ENCODE measurements at regions not wholly inside any gene's neighbourhood (a gene's known extent, or its start where the extent isn't known, plus 50 kb on each side); places are given as distances from the start of the nearest gene placed in this dataset.
A peak's percentile ranks its signal among the peaks of the same experiment; 100 is the strongest.

- H3K27ac Mint-ChIP-seq (ENCODE audit: unreplicated experiment) = peak overlapping the region; percentile 99
- no peaks in the 10 kb centered on the region for H3K36me3 Mint-ChIP-seq (ENCODE audit: low read depth, unreplicated experiment)
- no peaks in the 10 kb centered on the region for H4K20me1 ChIP-seq (ENCODE audit: insufficient read depth, low read length)
- H3K27ac ChIP-seq (ENCODE audit: low read depth, low read length) = peak overlapping the region; percentile 96
- DNase-seq (ENCODE audit: low read depth) = no peak
- H3K79me2 ChIP-seq (ENCODE audit: insufficient read depth, low read length) = no peaks in the 10 kb centered on the region
- H3K27me3 Mint-ChIP-seq (ENCODE audit: low read depth, unreplicated experiment) = no peaks in the 10 kb centered on the region
- peaks cover 30% of the 10 kb centered on the region for H3K4me1 ChIP-seq (ENCODE audit: insufficient read depth, low read length)
- H3K4me3 Mint-ChIP-seq (ENCODE audit: unreplicated experiment) = no peak overlapping the region
- peaks cover 58% of the 10 kb centered on the region for H3K4me1 Mint-ChIP-seq (ENCODE audit: low read depth, unreplicated experiment)
- H3K4me2 ChIP-seq (ENCODE audit: low read length) = no peak overlapping the region
- no peaks in the 10 kb centered on the region for H3K27me3 ChIP-seq (ENCODE audit: insufficient read depth, low read length)
- peak overlapping the region; percentile 23 for H3K9ac ChIP-seq (ENCODE audit: low read length)
- FAIRE-seq = no peak
- TF ChIP-seq, protein P1, sequence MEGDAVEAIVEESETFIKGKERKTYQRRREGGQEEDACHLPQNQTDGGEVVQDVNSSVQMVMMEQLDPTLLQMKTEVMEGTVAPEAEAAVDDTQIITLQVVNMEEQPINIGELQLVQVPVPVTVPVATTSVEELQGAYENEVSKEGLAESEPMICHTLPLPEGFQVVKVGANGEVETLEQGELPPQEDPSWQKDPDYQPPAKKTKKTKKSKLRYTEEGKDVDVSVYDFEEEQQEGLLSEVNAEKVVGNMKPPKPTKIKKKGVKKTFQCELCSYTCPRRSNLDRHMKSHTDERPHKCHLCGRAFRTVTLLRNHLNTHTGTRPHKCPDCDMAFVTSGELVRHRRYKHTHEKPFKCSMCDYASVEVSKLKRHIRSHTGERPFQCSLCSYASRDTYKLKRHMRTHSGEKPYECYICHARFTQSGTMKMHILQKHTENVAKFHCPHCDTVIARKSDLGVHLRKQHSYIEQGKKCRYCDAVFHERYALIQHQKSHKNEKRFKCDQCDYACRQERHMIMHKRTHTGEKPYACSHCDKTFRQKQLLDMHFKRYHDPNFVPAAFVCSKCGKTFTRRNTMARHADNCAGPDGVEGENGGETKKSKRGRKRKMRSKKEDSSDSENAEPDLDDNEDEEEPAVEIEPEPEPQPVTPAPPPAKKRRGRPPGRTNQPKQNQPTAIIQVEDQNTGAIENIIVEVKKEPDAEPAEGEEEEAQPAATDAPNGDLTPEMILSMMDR (IDR thresholded peaks at IDR 0.05; ENCODE audit: insufficient read depth, low read depth, low read length) = no peak
- no peak for TF ChIP-seq EZH2 (IDR thresholded peaks at IDR 0.05; ENCODE audit: insufficient read depth, low read length)
- peaks cover 3% of the 10 kb centered on the region for H3K9me3 Mint-ChIP-seq (ENCODE audit: unreplicated experiment)
- H3K36me3 ChIP-seq (ENCODE audit: insufficient read depth, low read length) = no peaks in the 10 kb centered on the region
- H3K9me3 ChIP-seq (ENCODE audit: insufficient read depth, low read depth, low read length) = no peaks in the 10 kb centered on the region
- no peak overlapping the region for H2AFZ ChIP-seq (ENCODE audit: low read depth, low read length)
- H3K4me3 ChIP-seq (ENCODE audit: insufficient read depth, low read depth, low read length) = no peak overlapping the region
Measured at GRCh38 chr10:4688601-4689000, 137.4 kb upstream of the AKR1E2 start.

DNA sequence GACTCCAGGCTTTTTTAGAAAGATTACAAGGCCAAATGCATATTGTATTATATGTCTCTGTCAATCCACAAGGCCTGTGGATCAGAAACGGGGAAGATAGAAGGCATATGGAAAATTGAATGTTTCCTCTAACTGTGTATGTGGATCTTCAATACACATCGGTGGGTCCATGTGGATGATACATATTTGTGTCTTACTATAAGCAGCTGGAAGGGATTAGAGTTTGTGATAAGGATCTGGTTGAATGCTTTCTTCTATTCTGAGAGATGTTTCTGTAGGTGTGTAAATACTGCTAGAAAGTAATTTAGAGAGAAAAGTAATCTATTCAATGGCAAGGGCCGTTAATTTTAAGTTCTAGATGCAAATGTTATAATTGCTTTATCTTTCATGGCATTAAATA is 137.8 kb upstream of the AKR1E2 start:
- no peak for FAIRE-seq

GRCh38 chr10:4687397-4687796 is 138.6 kb upstream of the AKR1E2 start:
- Histone ChIP-seq H3K9me3 (ENCODE audit: insufficient read depth, low read depth, low read length) (no peaks in the 10 kb centered on the region), H3K4me2 (ENCODE audit: low read length) (peak overlapping the region; percentile 29), H3K79me2 (ENCODE audit: insufficient read depth, low read length) (no peaks in the 10 kb centered on the region), H3K27me3 (ENCODE audit: insufficient read depth, low read length) (no peaks in the 10 kb centered on the region), H3K27ac (ENCODE audit: low read depth, low read length) (peak overlapping the region; percentile 96), H3K4me3 (ENCODE audit: insufficient read depth, low read depth, low read length) (no peak overlapping the region), H3K4me1 (ENCODE audit: insufficient read depth, low read length) (peaks cover 30% of the 10 kb centered on the region), H4K20me1 (ENCODE audit: insufficient read depth, low read length) (no peaks in the 10 kb centered on the region), H3K9ac (ENCODE audit: low read length) (peak overlapping the region; percentile 75), H2AFZ (ENCODE audit: low read depth, low read length) (no peak overlapping the region), H3K36me3 (ENCODE audit: insufficient read depth, low read length) (no peaks in the 10 kb centered on the region)
- Mint-ChIP-seq H3K4me1 (ENCODE audit: low read depth, unreplicated experiment) (peaks cover 58% of the 10 kb centered on the region), H3K4me3 (ENCODE audit: unreplicated experiment) (no peak overlapping the region), H3K9me3 (ENCODE audit: unreplicated experiment) (no peaks in the 10 kb centered on the region), H3K36me3 (ENCODE audit: low read depth, unreplicated experiment) (no peaks in the 10 kb centered on the region), H3K27me3 (ENCODE audit: low read depth, unreplicated experiment) (no peaks in the 10 kb centered on the region), H3K27ac (ENCODE audit: unreplicated experiment) (peak overlapping the region; percentile 99)
- no peak for FAIRE-seq
- DNase-seq (ENCODE audit: low read depth) = peak; percentile 32
- TF ChIP-seq, protein P1 (IDR thresholded peaks at IDR 0.05; ENCODE audit: insufficient read depth, low read depth, low read length) = no peak
- no peak for TF ChIP-seq EZH2 (IDR thresholded peaks at IDR 0.05; ENCODE audit: insufficient read depth, low read length)

More for the DNA sequence above, 137.8 kb upstream of the AKR1E2 start:
- TF ChIP-seq EZH2 (IDR thresholded peaks at IDR 0.05; ENCODE audit: insufficient read depth, low read length) = no peak
- TF ChIP-seq, protein P1 (IDR thresholded peaks at IDR 0.05; ENCODE audit: insufficient read depth, low read depth, low read length) = no peak
- H3K4me2 ChIP-seq (ENCODE audit: low read length) = no peak overlapping the region
- peaks cover 58% of the 10 kb centered on the region for H3K4me1 Mint-ChIP-seq (ENCODE audit: low read depth, unreplicated experiment)
- peak overlapping the region; percentile 23 for H3K9ac ChIP-seq (ENCODE audit: low read length)
- no peaks in the 10 kb centered on the region for H3K9me3 Mint-ChIP-seq (ENCODE audit: unreplicated experiment)
- H4K20me1 ChIP-seq (ENCODE audit: insufficient read depth, low read length) = no peaks in the 10 kb centered on the region
- DNase-seq (ENCODE audit: low read depth) = no peak
- peaks cover 30% of the 10 kb centered on the region for H3K4me1 ChIP-seq (ENCODE audit: insufficient read depth, low read length)
- H3K27ac ChIP-seq (ENCODE audit: low read depth, low read length) = peak overlapping the region; percentile 96
- no peaks in the 10 kb centered on the region for H3K79me2 ChIP-seq (ENCODE audit: insufficient read depth, low read length)
- no peak overlapping the region for H3K4me3 ChIP-seq (ENCODE audit: insufficient read depth, low read depth, low read length)
- H3K36me3 ChIP-seq (ENCODE audit: insufficient read depth, low read length) = no peaks in the 10 kb centered on the region
- no peaks in the 10 kb centered on the region for H3K27me3 Mint-ChIP-seq (ENCODE audit: low read depth, unreplicated experiment)
- H3K9me3 ChIP-seq (ENCODE audit: insufficient read depth, low read depth, low read length) = no peaks in the 10 kb centered on the region
- no peaks in the 10 kb centered on the region for H3K27me3 ChIP-seq (ENCODE audit: insufficient read depth, low read length)
- H3K4me3 Mint-ChIP-seq (ENCODE audit: unreplicated experiment) = no peak overlapping the region
- H2AFZ ChIP-seq (ENCODE audit: low read depth, low read length) = no peak overlapping the region
- H3K27ac Mint-ChIP-seq (ENCODE audit: unreplicated experiment) = peak overlapping the region; percentile 99
- H3K36me3 Mint-ChIP-seq (ENCODE audit: low read depth, unreplicated experiment) = no peaks in the 10 kb centered on the region
